Activated gamma-delta T cell treated with anti-CD3 and anti-CD28 coated beads, Interleukin-2, amount 50 U/mL, for 16 hours (primary cell): ENCODE measurements at regions not wholly inside any gene's neighbourhood (a gene's known extent, or its start where the extent isn't known, plus 50 kb on each side); places are given as distances from the start of the nearest gene placed in this dataset.

Experiments
- DNase-seq: peaks from one replicate; pipeline ENCODE4 v3.0.0-alpha.2; 2020; ENCODE audit warnings: low read depth

GRCh38 chr12:130074661-130075406 lies 87.4 kb upstream of the FZD10 start:
- DNase-seq: no peak

GRCh38 chr12:130075497-130076076 lies 86.7 kb upstream of the FZD10 start:
- no peak for DNase-seq

DNA sequence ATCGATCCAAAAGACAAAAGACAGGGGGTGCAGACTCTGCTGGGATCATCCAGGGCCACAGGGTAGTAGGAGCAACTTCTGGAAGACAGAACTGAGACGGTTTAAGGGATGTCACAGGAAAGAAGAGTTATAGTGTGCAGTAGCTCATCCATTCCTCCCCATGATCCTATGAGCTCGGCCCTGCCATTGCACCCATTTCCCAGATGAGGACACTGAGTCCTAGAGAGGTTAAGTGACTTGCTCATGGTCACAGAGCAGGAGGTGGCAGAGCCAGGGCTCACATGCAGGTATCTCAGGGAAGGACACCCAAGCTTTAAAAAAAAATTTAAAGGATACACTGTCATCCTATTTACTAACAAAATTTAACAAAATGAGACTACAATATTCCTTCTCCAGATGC lies 86.1 kb upstream of the FZD10 start:
- DNase-seq: no peak

DNA sequence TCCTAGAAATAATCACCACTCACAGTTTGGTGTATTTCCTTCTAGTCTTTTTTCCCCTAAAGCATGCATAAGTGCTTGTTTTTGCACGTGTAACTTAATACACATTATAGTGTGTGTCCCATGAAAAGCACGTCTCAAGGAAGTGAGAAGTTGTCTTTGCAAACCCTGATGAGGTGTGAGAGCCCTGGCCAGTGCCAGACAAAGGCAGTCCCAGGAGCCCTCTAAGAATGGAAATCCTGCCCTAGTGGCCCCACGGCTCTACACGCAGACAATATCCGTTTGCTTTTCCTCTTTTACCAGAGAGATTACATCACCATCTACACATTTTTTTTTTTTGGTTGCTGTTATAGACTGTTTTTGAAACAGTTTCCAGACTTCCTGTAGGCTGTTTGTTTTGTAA lies 85.5 kb upstream of the FZD10 start:
- no peak for DNase-seq

- DNase-seq: no peak
These were observed 83.4 kb upstream of the FZD10 start for GRCh38 chr12:130078852-130079251.

DNA sequence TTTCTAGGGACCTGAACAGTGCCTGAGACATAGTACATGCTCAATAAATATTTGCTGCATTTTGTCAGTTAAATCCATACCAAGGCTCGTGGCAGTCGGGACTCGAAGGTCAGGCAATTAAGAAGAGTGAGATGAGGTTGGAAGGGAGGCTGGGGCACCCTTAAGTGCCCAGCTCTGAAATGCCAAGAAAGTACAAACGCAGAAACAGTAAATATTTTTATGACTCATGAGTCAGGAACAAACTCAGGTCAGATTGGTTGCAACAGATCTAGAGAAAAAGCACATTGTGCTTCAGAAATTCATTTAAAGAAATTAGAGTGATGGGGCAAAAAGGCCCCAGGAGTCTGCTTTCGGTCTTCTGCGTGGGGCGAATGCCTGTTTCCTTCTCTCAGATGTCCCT lies 83.0 kb upstream of the FZD10 start:
- no peak for DNase-seq

DNA sequence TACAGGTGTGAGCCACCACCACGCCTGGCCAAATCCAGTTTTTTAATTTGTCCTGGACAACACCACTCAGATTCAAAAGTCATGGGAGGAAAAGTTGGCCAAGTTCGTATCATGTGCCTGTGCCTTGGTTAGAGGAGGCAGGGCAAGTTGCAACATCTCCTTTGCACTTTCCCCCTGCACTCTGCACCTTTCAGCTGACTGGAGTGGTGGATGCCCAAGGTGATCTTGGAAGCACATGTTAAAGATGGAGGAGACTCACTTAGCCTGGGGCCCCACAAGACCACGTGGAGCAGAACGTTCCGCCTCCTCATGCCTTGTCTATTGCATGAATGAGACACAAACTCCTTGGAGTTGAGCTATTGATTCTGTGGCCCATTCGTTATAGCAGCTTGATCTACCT lies 82.1 kb upstream of the FZD10 start:
- no peak for DNase-seq

DNA sequence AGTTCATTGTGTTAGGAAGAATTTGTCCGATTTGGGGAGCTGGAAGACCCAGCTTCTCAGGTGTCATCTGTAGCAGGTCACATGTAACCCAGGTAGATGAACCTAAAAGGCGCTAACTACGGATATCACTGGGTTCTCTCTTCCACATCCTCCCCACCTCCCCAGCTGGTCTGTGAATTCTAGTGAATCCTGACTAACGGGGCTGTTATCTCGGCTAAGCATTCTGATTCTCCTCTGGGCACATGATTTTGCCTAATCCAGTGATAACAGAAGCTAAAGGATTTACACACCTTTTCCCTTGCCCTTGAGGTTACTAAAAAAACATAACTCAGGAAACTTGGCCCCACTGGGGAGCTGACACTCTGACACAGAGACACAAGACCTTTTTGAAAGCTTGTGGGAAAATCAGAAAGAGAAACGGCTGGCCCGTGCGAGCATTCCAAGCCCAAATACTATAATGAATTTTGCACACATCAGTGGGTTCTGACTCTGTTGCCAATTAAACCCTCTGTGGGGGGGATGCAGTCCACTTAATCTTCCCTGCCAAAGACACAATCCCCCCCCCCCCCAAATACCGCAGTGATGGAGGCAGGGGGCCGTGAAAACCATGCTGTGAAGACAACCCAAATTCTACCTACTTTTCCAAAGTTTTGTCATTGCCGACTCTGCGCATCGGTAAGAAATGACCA lies 81.0 kb upstream of the FZD10 start:
- no peak for DNase-seq

GRCh38 chr12:130083002-130083401 lies 79.3 kb upstream of the FZD10 start:
- DNase-seq: no peak

DNA sequence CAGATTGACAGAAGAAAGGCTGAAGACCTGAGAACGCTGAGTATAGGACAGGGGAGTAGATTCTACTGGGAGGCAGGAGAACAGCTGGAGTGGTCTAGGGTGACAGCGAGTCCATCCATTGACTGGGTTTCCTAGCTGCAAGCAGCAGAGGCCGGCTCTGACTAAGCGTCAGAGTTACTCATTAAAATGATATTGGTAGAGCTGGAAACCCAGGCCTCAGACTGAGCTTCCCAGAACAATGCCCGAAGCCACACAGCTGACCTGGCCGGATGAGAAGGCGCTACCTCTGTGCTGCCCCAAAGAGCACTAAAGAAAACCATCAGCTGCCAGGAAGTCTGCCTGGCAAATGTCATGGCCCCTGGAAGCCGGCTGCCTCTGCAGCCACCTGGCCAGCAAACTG lies 78.5 kb upstream of the FZD10 start:
- no peak for DNase-seq

GRCh38 chr12:130084359-130084758 lies 77.9 kb upstream of the FZD10 start:
- no peak for DNase-seq

- no peak for DNase-seq
These were observed 76.0 kb upstream of the FZD10 start for GRCh38 chr12:130086248-130086647.

DNA sequence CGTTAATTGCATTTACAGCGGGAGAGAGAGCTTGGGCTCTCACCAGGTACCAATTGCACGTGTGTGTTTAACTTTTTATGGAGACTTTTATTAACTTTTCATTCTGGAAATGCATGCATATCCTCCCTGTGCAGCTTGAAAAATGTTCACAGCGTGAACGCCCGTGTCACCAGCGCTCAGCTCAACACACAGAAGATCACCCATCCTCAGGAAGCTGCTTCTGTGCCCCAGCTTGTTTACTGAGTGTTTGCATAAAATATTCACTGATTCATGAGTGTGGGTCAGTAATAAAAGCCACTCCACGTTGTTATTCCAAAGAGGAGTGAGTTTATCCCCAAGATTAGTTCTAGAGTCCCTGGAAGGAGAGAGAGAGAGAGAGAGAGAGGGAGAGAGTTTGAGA lies 75.5 kb upstream of the FZD10 start:
- DNase-seq: no peak

DNA sequence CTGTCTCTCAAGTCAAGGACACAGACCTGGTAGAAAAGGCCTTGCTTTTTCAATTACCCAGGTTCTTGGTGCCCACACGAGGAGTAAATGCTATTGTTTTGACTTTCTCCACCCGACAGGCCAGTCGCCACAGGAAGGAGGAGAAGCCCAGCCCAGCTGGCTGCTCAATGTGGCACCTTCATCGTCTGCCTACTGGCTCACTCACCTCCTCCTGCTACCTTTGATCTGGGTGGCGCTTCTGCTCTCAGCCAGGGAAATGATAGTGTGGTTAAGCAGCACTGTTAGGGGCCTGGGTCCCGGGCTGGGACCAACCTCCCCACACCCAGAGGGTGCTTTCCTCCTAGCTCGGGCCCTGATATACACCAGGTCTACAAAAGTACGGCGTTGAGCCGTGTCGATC lies 75.0 kb upstream of the FZD10 start:
- no peak for DNase-seq

- no peak for DNase-seq
These were observed 73.8 kb upstream of the FZD10 start for GRCh38 chr12:130088504-130088903.

GRCh38 chr12:130090542-130090941 lies 71.7 kb upstream of the FZD10 start:
- DNase-seq: no peak

DNA sequence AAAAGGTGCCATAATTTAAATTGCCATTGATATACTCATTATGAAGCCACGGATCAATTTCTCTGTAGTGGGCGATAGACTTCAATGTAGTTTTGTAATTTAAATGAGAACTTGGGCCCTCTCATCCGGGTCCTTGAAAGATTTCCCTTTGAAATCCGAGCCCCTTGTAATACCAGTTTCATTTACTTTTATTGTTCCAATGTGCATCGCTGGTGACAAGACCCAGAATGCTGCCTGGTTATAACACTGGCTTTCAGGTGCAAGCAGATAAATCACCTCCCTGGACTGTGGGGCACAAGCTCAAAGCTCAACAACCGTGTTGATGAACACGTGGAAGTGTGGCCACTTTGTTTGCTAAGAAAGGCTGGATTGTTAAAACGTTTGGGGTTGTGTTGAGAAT lies 68.9 kb upstream of the FZD10 start:
- no peak for DNase-seq

DNA sequence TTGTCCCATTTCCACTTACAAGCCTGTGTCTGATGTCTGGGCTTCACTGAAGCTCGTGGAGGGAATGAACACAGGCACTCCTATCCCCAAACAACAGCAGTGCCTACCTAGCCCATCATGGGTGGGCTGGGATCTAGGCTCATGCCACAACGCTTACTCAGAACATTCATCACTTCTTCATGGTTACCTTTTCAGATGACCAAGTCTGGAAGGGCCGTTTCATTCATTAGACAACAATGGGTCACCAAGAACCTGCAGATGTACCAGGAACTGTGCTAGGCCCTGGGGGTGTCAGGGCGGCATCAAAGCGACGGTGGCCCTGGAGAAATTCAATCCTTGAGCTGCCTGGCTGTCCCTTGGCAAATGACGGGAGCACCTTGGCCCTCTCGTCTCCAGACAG lies 64.9 kb upstream of the FZD10 start:
- DNase-seq: no peak

- no peak for DNase-seq
These were observed 64.4 kb upstream of the FZD10 start for GRCh38 chr12:130097798-130098255.

GRCh38 chr12:130098301-130099005 lies 63.8 kb upstream of the FZD10 start:
- DNase-seq: no peak

GRCh38 chr12:130100634-130101362 lies 61.5 kb upstream of the FZD10 start:
- DNase-seq: no peak

DNA sequence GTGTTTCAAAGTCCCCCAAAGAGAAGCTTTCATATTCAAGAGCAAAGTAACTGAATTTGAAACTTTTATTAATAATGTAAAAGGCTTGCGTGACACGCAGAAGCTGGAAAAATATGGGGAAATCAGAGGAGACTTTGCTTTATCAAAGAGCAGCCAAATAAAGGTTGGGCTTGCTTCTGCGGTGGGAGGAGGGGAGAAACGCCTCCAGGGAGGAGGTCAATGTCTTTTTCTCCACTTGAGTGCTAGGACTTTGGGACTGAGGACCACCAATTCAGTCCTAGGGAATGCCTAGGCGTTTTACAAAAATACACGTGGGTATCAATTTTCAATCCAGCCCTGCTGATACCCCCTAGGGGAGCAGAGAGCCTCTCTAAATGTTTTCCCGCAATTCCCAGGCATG lies 60.9 kb upstream of the FZD10 start:
- DNase-seq: no peak
